GM18873 (cell line): ENCODE measurements at regions not wholly inside any gene's neighbourhood (a gene's known extent, or its start where the extent isn't known, plus 50 kb on each side); places are given as distances from the start of the nearest gene placed in this dataset.

ENCODE experiments used
- ATAC-seq: cut with Tn5 transposase; IDR thresholded peaks from one replicate; pipeline ENCODE4 v1.9.1; 2021; ENCODE audit warnings: mild to moderate bottlenecking, moderate library complexity, moderate number of reproducible peaks; ENCODE audit not compliant: unreplicated experiment, low FRiP score

DNA sequence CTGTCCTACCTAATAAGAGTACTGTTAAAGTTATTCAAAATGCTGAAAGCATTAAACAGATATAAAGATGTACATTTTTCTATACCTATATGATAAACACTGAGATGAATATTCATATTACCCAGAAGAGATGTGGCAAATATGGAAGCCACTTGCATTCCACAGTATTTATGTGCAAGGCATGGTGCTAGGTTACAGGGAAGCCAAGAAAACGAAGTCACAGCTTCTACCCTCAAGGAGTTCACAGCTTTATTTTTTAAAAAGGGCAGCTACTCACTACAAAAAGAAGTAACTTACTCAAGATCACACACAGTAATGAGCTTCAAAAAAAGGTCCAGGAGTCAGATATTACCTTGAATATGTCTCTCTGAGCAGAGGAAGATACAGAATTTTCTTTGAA lies 484.6 kb downstream of the ZNF608 start:
- no peak for ATAC-seq

- no peak for ATAC-seq
Measured at GRCh38 chr5:124260921-124261515, 485.4 kb downstream of the ZNF608 start.

- ATAC-seq = no peak
Measured at GRCh38 chr5:124259017-124259416, 487.4 kb downstream of the ZNF608 start.

DNA sequence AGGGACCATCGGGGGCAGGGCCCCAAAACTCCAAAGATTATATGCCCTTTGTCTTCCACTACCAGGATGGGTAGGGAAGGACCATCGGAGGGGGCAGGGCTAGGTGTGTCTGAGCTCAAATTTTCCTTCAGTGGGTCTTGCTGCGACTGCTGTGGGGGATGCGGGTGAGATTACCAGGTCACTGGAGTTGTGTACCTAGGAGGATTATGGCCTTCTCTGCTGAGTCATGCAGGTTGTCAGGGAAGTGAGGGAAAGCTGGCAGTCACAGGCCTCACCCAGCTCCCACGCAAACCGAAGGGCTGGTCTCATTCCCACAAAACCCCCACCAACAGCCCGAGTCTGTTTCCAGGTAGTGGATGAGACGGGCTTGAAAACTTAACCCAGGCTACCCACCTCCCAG lies 489.4 kb downstream of the ZNF608 start:
- no peak for ATAC-seq

DNA sequence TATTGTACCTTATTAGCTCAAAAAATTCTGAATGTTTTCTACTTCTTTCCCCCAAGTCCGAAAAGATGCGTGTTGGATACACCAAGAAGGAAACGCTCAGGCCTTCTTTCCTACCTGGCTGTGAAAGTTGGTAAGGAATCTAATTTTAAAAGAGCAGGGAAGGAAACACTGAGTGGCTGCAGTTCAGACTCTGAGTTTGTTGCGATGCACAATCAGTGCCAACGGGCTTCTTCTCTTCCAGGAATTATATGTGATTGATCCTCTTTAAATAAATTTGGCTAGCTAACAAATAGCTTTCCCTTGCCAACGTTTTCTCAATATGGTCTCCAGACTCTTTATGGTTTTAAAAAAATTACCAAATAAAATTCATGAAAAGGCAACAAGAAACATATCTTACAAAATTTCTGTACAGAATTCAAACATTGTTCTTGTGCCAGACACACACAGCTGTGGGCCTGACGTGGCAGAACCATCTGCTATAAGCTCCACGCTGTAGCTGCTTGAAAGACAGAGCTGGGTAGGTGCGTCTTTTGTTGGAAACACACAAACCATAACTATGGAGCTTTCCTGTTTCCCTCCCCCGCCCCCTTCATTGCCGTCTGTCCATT lies 493.1 kb downstream of the ZNF608 start:
- no peak for ATAC-seq

GRCh38 chr5:124252747-124253146 lies 493.7 kb downstream of the ZNF608 start:
- no peak for ATAC-seq

DNA sequence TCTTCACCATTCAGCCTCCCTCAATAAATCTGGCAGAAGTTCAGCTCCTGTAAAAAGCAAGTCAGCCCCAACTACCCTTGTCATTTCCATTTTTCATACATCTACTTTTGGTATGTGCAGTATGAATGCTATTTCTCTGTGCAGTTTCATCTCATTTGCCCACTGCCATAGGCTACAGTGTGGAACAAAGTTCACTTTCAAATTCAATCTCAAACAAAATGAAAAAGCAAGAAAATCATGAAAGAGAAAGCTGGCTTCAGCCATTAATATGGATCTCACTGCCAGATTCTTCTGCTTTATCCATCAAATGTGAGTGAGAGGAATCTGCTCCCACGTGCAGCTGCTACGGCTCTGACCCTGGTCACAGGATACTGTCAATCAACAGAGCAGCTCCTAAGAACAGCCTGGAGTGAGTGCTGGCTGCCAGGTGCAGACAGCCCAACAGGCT lies 494.2 kb downstream of the ZNF608 start:
- no peak for ATAC-seq

GRCh38 chr5:124245276-124245675 lies 501.2 kb downstream of the ZNF608 start:
- no peak for ATAC-seq

GRCh38 chr5:124240732-124241131 lies 505.7 kb downstream of the ZNF608 start:
- ATAC-seq = no peak

DNA sequence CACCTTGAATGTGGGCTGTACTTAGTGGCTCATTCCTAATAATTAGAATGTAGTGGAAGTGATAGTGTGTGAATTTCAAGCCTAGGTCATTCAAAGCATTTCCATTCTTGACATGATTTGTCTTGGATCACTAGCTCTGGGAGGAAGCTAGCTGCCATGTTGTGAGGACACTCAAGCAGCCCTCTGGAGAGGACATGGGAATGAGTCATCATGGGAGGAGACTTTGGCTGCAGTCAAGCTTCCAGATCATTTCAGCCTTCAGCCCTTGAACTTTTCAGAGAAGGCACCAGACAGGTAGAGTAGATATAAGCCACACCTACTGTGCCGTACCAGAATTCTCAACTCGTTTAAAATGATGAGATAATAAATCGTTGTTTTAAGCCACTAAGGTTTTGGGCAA lies 506.9 kb downstream of the ZNF608 start:
- no peak for ATAC-seq

DNA sequence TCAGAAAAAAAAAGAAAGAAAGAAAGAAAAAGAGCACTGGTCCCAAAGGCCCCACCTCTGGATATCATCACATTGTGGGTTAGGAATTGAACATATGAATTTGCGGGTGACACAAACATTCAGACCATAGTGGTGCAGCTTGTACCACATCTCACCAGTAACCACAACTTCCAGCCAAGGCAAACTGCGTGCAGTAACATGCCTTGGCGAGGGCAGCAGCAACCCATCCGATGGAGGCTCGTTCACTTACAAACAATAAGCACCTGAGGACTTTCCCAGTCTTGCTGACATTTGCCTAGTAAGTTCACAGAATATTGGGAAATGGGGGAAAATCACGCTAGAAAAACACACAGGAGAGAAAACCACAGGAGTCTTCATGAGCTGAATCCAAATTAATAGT lies 508.1 kb downstream of the ZNF608 start:
- ATAC-seq = no peak

DNA sequence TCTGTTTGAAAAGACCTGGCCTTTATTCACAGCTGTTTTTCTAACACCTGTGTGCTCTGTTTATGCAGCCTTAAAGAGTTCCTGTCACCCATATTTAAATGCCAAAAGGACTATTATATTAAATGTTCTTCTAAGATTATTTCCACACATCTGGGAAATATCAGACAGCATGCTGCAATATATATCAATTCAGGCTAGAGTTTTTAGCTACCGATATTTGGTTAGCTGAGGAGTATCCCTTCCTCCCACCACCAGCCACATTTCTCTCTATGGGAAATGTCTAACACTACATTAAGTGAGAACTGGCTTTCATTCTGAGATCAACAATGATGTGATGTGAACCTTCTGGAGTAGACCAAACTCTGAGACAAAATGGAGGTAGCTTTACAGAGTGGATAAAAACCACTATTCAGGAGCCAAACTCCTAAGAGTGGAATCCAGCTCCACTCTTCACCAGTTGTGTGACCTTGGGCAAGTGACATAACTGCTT lies 509.2 kb downstream of the ZNF608 start:
- no peak for ATAC-seq

DNA sequence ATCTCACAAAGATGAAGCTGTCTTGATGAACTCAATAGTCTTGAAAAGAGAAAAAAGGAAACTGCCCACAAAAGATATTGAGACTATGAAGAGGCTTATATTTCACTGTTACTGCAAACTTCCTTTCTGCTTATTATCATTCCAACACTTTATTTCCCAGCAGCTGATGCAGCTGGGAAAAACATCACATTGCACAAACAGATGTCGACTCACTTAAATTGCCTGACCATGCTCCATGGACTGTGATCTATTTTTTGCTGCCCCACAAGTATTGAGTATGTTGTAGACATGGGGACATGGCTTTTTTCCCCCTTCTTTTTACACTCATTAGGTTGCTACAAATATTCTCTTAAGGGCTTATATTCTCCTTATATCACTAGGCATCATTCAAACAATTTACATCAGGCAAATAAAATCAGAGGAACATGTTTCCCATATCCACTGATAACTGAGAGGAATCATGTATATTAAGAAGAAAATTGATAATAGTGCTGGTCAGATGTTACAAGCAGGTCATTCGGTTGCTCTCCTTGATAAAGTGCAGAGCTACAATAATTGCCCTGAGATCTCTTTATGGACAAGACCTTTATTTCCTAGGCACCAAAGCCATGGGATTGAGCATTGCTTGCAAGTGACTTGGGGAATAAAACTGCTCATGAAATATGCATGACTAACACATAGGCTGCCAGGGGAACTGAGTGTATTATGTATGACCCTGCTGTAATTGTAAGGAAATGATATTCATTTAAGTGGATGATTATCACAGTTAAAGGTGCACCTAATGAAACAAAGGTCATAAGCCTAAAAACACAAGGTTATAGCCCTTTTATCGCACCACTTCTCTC lies 509.9 kb downstream of the ZNF608 start:
- ATAC-seq = no peak

GRCh38 chr5:124235576-124235975 lies 510.9 kb downstream of the ZNF608 start:
- no peak for ATAC-seq

- ATAC-seq = no peak
Measured at GRCh38 chr5:124234770-124235562, 511.5 kb downstream of the ZNF608 start.

- ATAC-seq = no peak
Measured at GRCh38 chr5:124234022-124234769, 512.2 kb downstream of the ZNF608 start.

DNA sequence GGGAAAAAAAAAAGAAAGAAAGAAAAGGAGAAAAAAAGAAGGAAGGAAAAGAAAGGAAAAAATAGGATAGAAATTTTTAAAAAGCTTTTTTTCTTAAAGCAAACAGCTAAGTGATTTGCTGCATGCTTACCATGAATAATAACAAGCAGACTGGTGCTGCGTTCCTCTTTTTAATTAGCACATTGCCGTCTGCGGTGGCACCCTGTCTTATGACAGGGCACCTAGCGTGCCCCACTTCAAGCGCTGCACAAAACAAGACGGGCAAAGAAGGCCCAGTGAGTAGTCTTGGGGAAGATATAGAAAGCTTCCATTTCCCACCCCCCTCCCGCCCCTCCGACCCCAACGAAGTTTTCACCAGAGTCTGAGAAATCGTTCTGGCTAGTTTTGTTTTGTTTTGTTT lies 513.9 kb downstream of the ZNF608 start:
- ATAC-seq = no peak

- no peak for ATAC-seq
Measured at GRCh38 chr5:124231802-124232201, 514.6 kb downstream of the ZNF608 start.

- ATAC-seq = no peak
Measured at GRCh38 chr5:124231230-124231629, 515.2 kb downstream of the ZNF608 start.

- ATAC-seq = no peak
Measured at GRCh38 chr5:124230456-124230855, 516.0 kb downstream of the ZNF608 start.
